ENCODE measurements at regions not wholly inside any gene's neighbourhood (a gene's known extent, or its start where the extent isn't known, plus 50 kb on each side); places are given as distances from the start of the nearest gene placed in this dataset.

DNA sequence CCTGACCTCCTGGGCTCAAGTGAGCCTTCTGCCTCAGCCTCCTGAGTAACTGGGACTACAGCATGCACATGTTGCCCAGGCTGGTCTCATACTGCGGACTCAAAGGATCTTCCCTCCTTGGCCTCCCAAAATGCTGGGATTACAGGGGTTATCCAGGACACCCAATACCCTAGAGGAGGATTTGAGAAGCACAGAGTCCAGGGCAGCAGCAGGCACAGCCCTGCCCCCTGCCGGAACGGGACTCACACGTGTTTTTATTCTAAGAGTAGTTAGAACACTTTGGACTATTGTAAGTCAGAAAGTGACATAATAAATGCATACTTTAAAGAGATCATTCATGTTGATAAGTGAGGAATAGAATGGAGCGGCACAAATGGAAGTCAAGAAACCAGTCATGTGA lies 80.2 kb downstream of the C6orf118 start:
- no peak for DNase-seq (ENCODE audit: low read depth in 2 of 2)

GRCh38 chr6:165227644-165228329 lies 81.6 kb downstream of the C6orf118 start:
- no peak for DNase-seq (ENCODE audit: low read depth in 2 of 2)

DNA sequence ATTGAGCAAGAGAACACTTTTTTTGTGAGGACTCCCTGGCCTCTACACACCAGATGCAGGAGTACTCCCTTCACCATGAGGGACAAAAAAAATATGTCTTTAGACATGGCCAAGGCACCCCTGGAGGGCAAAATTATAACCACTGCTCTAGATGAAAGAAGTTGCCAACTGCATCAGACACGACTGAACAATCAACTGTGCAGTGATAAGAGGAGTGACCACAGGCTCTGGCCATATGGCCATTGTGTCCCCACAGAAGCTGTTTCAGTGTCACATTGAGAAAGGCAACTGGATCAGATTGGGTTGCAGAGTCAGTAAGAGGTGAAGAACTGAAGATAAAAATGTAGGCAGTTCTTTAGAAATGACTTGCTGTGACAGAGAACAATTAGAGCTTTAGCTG lies 85.7 kb downstream of the C6orf118 start:
- DNase-seq (ENCODE audit: low read depth in 2 of 2) = no peak

- no peak for DNase-seq (ENCODE audit: low read depth in 2 of 2)
Measured at GRCh38 chr6:165223101-165223500, 86.3 kb downstream of the C6orf118 start.

GRCh38 chr6:165222315-165223025 lies 86.9 kb downstream of the C6orf118 start:
- DNase-seq (ENCODE audit: low read depth in 2 of 2) = no peak

GRCh38 chr6:165220045-165220444 lies 89.4 kb downstream of the C6orf118 start:
- no peak for DNase-seq (ENCODE audit: low read depth in 2 of 2)

- no peak for DNase-seq (ENCODE audit: low read depth in 2 of 2)
Measured at GRCh38 chr6:165219629-165220028, 89.8 kb downstream of the C6orf118 start.

DNA sequence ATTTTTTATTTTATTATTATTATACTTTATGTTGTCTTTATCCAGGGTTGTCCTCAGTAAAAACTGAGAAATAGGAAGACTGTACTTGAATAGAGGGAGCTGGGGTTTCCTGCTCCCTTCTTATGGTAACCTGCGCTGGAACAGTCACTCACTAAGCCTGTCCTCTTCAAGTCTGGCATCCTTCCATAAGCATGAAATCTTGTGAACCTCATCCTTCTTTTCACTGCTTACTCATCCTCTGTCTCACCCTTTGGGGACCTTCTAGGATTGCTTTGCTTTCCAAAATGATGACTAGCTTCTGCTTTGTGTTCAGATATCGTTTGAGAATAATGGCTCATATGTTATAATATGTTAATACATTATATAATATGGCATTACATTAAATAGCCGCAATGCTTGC lies 90.6 kb downstream of the C6orf118 start:
- no peak for DNase-seq (ENCODE audit: low read depth in 2 of 2)

DNA sequence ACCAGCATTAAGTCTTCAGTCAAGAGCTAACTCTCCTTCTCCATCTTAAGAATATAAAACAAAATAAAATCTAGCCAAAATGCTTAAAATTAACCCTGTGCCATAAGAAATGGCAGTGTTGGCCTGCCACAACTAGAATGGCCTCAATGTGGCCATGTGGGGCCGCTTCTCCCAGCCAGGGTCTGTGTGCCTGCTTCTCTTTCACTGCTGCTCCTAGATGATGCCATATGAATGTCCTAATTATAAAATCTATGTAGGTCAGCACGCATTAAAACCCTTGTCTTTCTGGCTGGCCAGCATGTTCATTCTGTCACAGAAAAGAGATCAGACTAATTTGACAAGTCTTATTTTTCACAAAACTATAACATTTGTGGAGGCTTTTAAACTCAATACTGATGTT lies 102.6 kb downstream of the C6orf118 start:
- DNase-seq (ENCODE audit: low read depth in 2 of 2) = no peak

GRCh38 chr6:165205632-165206031 lies 103.8 kb downstream of the C6orf118 start:
- no peak for DNase-seq (ENCODE audit: low read depth in 2 of 2)

- DNase-seq (ENCODE audit: low read depth in 2 of 2) = no peak
Measured at GRCh38 chr6:165204807-165205545, 104.4 kb downstream of the C6orf118 start.

DNA sequence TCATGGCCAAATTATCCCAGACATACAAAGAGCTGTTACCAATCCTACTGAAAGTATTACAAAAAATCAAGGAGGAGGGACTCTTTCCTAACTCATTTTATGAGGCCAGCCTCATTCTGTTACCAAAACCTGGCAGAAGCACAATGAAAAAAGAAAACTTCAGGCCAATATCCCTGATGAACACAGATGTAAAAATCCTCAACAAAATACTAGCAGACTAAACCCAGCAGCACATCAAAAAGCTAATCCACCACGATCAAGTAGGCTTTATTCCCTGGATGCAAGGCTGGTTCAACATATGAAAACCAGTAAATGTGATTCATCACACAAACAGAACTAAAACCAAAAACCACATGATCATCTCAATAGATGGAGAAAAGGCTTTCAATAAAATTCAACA lies 109.2 kb downstream of the C6orf118 start:
- no peak for DNase-seq (ENCODE audit: low read depth in 2 of 2)

GRCh38 chr6:165191461-165191860 lies 117.9 kb downstream of the C6orf118 start:
- no peak for DNase-seq (ENCODE audit: low read depth in 2 of 2)

GRCh38 chr6:165186441-165187205 lies 122.8 kb downstream of the C6orf118 start:
- no peak for DNase-seq (ENCODE audit: low read depth in 2 of 2)

- no peak for DNase-seq (ENCODE audit: low read depth in 2 of 2)
Measured at GRCh38 chr6:165186041-165186440, 123.4 kb downstream of the C6orf118 start.

DNA sequence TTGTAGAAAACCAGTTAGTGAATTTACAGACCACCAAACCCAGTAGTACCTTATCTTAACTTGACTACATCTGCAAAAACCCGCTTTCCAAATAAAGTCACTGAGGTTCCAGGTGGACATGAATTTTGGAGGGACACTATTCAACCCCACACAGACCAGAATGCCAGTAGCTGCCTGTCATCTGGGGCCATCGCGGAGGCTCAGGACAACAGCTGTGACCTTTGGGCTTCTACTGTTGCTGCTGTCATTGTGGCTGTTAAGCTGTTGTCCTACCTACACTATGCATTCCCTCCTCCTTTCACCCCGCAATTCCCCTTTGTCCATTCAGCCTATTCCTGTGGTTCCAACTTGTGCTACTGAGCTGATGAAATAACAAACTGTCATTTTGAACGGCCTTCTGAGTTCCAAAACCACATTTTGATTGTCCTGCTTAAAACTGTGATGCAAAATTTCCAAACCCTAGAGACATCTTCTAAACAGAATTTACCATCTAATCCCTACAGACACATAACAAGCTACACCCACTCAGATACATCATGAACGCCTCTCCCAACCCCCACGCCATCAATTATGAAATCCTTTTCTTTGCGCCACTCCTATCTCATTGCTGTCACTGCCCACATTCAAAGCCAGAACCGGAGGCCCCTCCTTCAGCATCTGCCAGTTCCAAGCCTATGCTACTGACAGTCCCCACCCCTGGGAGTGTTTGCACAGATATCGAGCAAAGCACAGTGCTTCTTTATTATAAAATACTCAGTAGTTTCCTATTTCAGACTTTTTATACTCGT lies 125.0 kb downstream of the C6orf118 start:
- no peak for DNase-seq (ENCODE audit: low read depth in 2 of 2)

- no peak for DNase-seq (ENCODE audit: low read depth in 2 of 2)
Measured at GRCh38 chr6:165183496-165184140, 125.8 kb downstream of the C6orf118 start.

GRCh38 chr6:165183071-165183470 lies 126.3 kb downstream of the C6orf118 start:
- no peak for DNase-seq (ENCODE audit: low read depth in 2 of 2)

DNA sequence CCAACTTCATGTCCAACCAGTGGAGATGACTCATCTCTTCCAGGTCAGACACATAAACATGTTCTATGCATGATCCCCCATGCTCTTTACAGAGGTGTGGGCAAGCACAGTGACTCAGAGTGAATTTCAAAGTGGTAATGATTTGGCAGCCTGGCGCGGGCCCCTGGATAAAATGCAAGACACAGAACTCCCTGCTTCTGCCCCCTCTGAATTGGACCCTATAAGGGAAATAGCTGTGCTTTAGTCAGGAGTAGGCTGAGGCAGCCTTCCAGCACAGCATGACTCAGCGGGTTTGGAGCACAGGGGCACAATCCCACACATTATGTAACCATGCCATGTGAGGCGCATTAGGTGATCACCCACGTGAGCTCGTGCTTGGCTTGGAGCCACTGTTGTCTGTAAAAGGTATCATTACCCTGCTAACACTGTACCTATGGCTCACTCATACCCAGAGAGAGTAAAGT lies 127.4 kb downstream of the C6orf118 start:
- no peak for DNase-seq (ENCODE audit: low read depth in 2 of 2)

DNA sequence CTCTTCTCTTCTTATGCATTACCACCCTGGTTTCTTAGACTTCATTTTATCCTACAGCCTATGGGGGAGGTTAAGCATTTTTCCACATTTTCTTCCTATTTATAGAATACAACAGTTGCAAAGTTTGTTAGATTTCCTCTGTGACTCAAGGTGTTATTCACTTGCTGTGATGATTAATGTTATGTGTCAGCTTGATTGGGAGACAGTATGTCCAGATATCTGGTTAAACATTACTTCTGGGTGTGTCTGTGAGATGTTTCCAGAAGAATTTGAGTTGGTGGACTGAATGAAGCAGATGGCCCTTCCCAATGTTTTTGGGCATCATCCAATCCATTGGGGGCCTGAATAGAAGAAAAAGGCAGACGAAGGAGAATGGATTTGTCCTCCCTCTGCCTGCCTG lies 131.3 kb downstream of the C6orf118 start:
- DNase-seq (ENCODE audit: low read depth in 2 of 2) = no peak

- DNase-seq (ENCODE audit: low read depth in 2 of 2) = no peak
Measured at GRCh38 chr6:165173484-165173883, 135.9 kb downstream of the C6orf118 start.

All from stimulated activated CD8-positive, alpha-beta memory T cell treated with anti-CD3 and anti-CD28 coated beads, Interleukin-7, amount 100 ng/mL, for 1 hour (primary cell).